RCC 7860 (cell line): ENCODE measurements at regions not wholly inside any gene's neighbourhood (a gene's known extent, or its start where the extent isn't known, plus 50 kb on each side); places are given as distances from the start of the nearest gene placed in this dataset.

Experiments
- DNase-seq: peaks from one replicate; pipeline ENCODE4 v3.0.0-alpha.2; 2015; ENCODE audit warnings: low spot score
- FAIRE-seq: peaks from 2 replicates; lab custom pipeline; 2012; peaks lifted over from hg19 to GRCh38; lab: Jason Lieb, UNC

- DNase-seq: peak; percentile 33
- FAIRE-seq: no peak
Observed at GRCh38 chr1:147851149-147851548, 51.4 kb upstream of the GJA8 start.

GRCh38 chr1:147852706-147853225 is 49.8 kb upstream of the GJA8 start:
- DNase-seq (no peak), FAIRE-seq (no peak)
